ENCODE measurements at regions not wholly inside any gene's neighbourhood (a gene's known extent, or its start where the extent isn't known, plus 50 kb on each side); places are given as distances from the start of the nearest gene placed in this dataset.

DNA sequence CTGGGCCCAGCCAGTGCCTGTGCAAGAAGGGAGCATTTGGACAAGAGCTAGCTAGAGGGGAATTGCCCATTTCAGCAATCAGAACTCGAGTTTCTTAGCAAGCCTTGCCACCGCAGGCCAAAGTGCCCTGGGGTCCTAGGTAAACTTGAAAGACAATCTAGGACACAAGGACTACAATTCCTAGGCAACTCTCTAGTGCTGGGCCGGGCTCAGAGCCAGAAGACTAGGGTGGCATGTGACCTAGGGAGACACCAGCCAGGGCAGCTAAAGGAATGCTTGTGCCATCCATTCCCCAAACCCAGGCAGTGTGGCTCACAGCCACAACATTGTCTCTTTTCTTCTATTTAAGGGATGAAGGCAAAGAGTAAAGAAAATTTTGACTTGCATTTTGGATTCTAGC, 205.0 kb downstream of the BMP4 start:
- TF ChIP-seq, protein P1, sequence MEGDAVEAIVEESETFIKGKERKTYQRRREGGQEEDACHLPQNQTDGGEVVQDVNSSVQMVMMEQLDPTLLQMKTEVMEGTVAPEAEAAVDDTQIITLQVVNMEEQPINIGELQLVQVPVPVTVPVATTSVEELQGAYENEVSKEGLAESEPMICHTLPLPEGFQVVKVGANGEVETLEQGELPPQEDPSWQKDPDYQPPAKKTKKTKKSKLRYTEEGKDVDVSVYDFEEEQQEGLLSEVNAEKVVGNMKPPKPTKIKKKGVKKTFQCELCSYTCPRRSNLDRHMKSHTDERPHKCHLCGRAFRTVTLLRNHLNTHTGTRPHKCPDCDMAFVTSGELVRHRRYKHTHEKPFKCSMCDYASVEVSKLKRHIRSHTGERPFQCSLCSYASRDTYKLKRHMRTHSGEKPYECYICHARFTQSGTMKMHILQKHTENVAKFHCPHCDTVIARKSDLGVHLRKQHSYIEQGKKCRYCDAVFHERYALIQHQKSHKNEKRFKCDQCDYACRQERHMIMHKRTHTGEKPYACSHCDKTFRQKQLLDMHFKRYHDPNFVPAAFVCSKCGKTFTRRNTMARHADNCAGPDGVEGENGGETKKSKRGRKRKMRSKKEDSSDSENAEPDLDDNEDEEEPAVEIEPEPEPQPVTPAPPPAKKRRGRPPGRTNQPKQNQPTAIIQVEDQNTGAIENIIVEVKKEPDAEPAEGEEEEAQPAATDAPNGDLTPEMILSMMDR (IDR thresholded peaks at IDR 0.05; ENCODE audit: insufficient read depth, low read length): no peak
- TF ChIP-seq POLR2AphosphoS5 (IDR thresholded peaks at IDR 0.05; ENCODE audit: low read depth): no peak
- no peak for TF ChIP-seq GABPA (IDR thresholded peaks at IDR 0.05; ENCODE audit: low read depth)
- TF ChIP-seq, protein P2, sequence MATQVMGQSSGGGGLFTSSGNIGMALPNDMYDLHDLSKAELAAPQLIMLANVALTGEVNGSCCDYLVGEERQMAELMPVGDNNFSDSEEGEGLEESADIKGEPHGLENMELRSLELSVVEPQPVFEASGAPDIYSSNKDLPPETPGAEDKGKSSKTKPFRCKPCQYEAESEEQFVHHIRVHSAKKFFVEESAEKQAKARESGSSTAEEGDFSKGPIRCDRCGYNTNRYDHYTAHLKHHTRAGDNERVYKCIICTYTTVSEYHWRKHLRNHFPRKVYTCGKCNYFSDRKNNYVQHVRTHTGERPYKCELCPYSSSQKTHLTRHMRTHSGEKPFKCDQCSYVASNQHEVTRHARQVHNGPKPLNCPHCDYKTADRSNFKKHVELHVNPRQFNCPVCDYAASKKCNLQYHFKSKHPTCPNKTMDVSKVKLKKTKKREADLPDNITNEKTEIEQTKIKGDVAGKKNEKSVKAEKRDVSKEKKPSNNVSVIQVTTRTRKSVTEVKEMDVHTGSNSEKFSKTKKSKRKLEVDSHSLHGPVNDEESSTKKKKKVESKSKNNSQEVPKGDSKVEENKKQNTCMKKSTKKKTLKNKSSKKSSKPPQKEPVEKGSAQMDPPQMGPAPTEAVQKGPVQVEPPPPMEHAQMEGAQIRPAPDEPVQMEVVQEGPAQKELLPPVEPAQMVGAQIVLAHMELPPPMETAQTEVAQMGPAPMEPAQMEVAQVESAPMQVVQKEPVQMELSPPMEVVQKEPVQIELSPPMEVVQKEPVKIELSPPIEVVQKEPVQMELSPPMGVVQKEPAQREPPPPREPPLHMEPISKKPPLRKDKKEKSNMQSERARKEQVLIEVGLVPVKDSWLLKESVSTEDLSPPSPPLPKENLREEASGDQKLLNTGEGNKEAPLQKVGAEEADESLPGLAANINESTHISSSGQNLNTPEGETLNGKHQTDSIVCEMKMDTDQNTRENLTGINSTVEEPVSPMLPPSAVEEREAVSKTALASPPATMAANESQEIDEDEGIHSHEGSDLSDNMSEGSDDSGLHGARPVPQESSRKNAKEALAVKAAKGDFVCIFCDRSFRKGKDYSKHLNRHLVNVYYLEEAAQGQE (IDR thresholded peaks at IDR 0.05; ENCODE audit: insufficient replicate concordance, low read depth): no peak

Data from HL-60 (cell line).